Fibroblast of gingiva (primary cell): ENCODE measurements at regions not wholly inside any gene's neighbourhood (a gene's known extent, or its start where the extent isn't known, plus 50 kb on each side); places are given as distances from the start of the nearest gene placed in this dataset.

Source experiments
- DNase-seq: peaks from one replicate; pipeline ENCODE4 v3.0.0-alpha.2; 2011; ENCODE audit warnings: low read depth

- DNase-seq, result no peak
These were observed 90.1 kb upstream of the PREP start for GRCh38 chr6:105492706-105493673.

- peak; percentile 55 for DNase-seq
These were observed 86.3 kb upstream of the PREP start for GRCh38 chr6:105489216-105489530.

GRCh38 chr6:105488516-105489215 is 85.8 kb upstream of the PREP start:
- DNase-seq, result peak; percentile 61

- DNase-seq, result no peak
These were observed 84.3 kb upstream of the PREP start for GRCh38 chr6:105487040-105487790.

GRCh38 chr6:105485456-105485855 is 82.6 kb upstream of the PREP start:
- DNase-seq, result no peak

GRCh38 chr6:105484238-105485161 is 81.6 kb upstream of the PREP start:
- peak; percentile 33 for DNase-seq

- DNase-seq, result peak; percentile 39
These were observed 80.6 kb upstream of the PREP start for GRCh38 chr6:105483492-105483891.

GRCh38 chr6:105482921-105483320 is 80.0 kb upstream of the PREP start:
- no peak for DNase-seq

GRCh38 chr6:105482227-105482844 is 79.5 kb upstream of the PREP start:
- no peak for DNase-seq

GRCh38 chr6:105476978-105477377 is 74.1 kb upstream of the PREP start:
- no peak for DNase-seq

- peak; percentile 26 for DNase-seq
These were observed 71.4 kb upstream of the PREP start for GRCh38 chr6:105474234-105474633.

GRCh38 chr6:105469946-105470345 is 67.1 kb upstream of the PREP start:
- DNase-seq, result no peak

GRCh38 chr6:105468850-105469249 is 66.0 kb upstream of the PREP start:
- no peak for DNase-seq

- DNase-seq, result no peak
These were observed 58.0 kb upstream of the PREP start for GRCh38 chr6:105460860-105461259.

- DNase-seq, result no peak
These were observed 57.0 kb upstream of the PREP start for GRCh38 chr6:105459864-105460263.

GRCh38 chr6:105459049-105459448 is 56.2 kb upstream of the PREP start:
- DNase-seq, result no peak

- no peak for DNase-seq
These were observed 55.7 kb upstream of the PREP start for GRCh38 chr6:105458551-105458950.

- no peak for DNase-seq
These were observed 55.2 kb upstream of the PREP start for GRCh38 chr6:105458084-105458483.

GRCh38 chr6:105453968-105454367 is 51.1 kb upstream of the PREP start:
- DNase-seq, result no peak

GRCh38 chr6:105452924-105453756 is 50.3 kb upstream of the PREP start:
- DNase-seq, result no peak
